Endothelial cell (in vitro differentiated cells): ENCODE measurements at regions not wholly inside any gene's neighbourhood (a gene's known extent, or its start where the extent isn't known, plus 50 kb on each side); places are given as distances from the start of the nearest gene placed in this dataset.

ENCODE experiments used
- DNase-seq: peaks from one replicate; pipeline ENCODE4 v3.0.0; 2021; ENCODE audit warnings: low spot score
- H3K27ac Mint-ChIP-seq: one replicate; pipeline ENCODE4 v1.8.0; 2021; ENCODE audit warnings: mixed read lengths, inconsistent platforms; ENCODE audit not compliant: unreplicated experiment
- H3K27me3 Mint-ChIP-seq: one replicate; pipeline ENCODE4 v1.8.0; 2021; ENCODE audit warnings: mild to moderate bottlenecking, moderate library complexity, mixed read lengths, inconsistent platforms; ENCODE audit not compliant: unreplicated experiment
- H3K36me3 Mint-ChIP-seq: one replicate; pipeline ENCODE4 v1.8.0; 2021; ENCODE audit warnings: mild to moderate bottlenecking, low read depth, mixed read lengths, inconsistent platforms; ENCODE audit not compliant: unreplicated experiment
- H3K4me1 Mint-ChIP-seq: one replicate; pipeline ENCODE4 v1.8.0; 2021; ENCODE audit warnings: mild to moderate bottlenecking, mixed read lengths, inconsistent platforms; ENCODE audit not compliant: unreplicated experiment
- H3K4me3 Mint-ChIP-seq: one replicate; pipeline ENCODE4 v1.8.0; 2021; ENCODE audit warnings: mild to moderate bottlenecking, mixed read lengths, inconsistent platforms; ENCODE audit not compliant: unreplicated experiment
- H3K9me3 Mint-ChIP-seq: one replicate; pipeline ENCODE4 v1.8.0; 2021; ENCODE audit warnings: mixed read lengths, inconsistent platforms; ENCODE audit not compliant: unreplicated experiment
- CTCF ChIP-seq: fragments of 200-600 bp; sonication (generic); IDR thresholded peaks from one replicate; pipeline ENCODE4 v1.5.0; 2021; ENCODE audit warnings: antibody characterized with exemption; ENCODE audit not compliant: unreplicated experiment

GRCh38 chr19:42662712-42663111 lies 68.0 kb upstream of the CEACAM8 start:
- DNase-seq: no peak
- Mint-ChIP-seq H3K27ac (no peak overlapping the region), H3K9me3 (no peaks in the 10 kb centered on the region), H3K36me3 (no peaks in the 10 kb centered on the region), H3K4me1 (peaks cover 11% of the 10 kb centered on the region), H3K27me3 (peaks cover 6% of the 10 kb centered on the region), H3K4me3 (no peak overlapping the region)
- no peak for TF ChIP-seq CTCF

GRCh38 chr19:42660353-42660752 lies 65.6 kb upstream of the CEACAM8 start:
- DNase-seq: no peak
- no peak overlapping the region for H3K4me3 Mint-ChIP-seq
- no peak for TF ChIP-seq CTCF
- H3K27me3 Mint-ChIP-seq: peaks cover 3% of the 10 kb centered on the region
- no peaks in the 10 kb centered on the region for H3K36me3 Mint-ChIP-seq
- H3K27ac Mint-ChIP-seq: no peak overlapping the region
- peaks cover 23% of the 10 kb centered on the region for H3K4me1 Mint-ChIP-seq
- no peaks in the 10 kb centered on the region for H3K9me3 Mint-ChIP-seq

- H3K4me3 Mint-ChIP-seq: no peak overlapping the region
- peaks cover 3% of the 10 kb centered on the region for H3K27me3 Mint-ChIP-seq
- no peak for TF ChIP-seq CTCF
- H3K36me3 Mint-ChIP-seq: no peaks in the 10 kb centered on the region
- no peak for DNase-seq
- peaks cover 23% of the 10 kb centered on the region for H3K4me1 Mint-ChIP-seq
- H3K9me3 Mint-ChIP-seq: no peaks in the 10 kb centered on the region
- peak overlapping the region; percentile 78 for H3K27ac Mint-ChIP-seq
Measured at GRCh38 chr19:42658076-42658475, 63.4 kb upstream of the CEACAM8 start.

GRCh38 chr19:42657556-42657955 lies 62.8 kb upstream of the CEACAM8 start:
- Mint-ChIP-seq H3K9me3 (no peaks in the 10 kb centered on the region), H3K4me3 (no peak overlapping the region), H3K4me1 (peaks cover 23% of the 10 kb centered on the region), H3K27ac (no peak overlapping the region), H3K27me3 (peaks cover 4% of the 10 kb centered on the region), H3K36me3 (no peaks in the 10 kb centered on the region)
- no peak for TF ChIP-seq CTCF
- no peak for DNase-seq

GRCh38 chr19:42655748-42656147 lies 61.0 kb upstream of the CEACAM8 start:
- no peaks in the 10 kb centered on the region for H3K9me3 Mint-ChIP-seq
- DNase-seq: no peak
- peaks cover 23% of the 10 kb centered on the region for H3K4me1 Mint-ChIP-seq
- no peak overlapping the region for H3K4me3 Mint-ChIP-seq
- no peaks in the 10 kb centered on the region for H3K36me3 Mint-ChIP-seq
- H3K27me3 Mint-ChIP-seq: peaks cover 11% of the 10 kb centered on the region
- TF ChIP-seq CTCF: no peak
- no peak overlapping the region for H3K27ac Mint-ChIP-seq
